ENCODE measurements at regions not wholly inside any gene's neighbourhood (a gene's known extent, or its start where the extent isn't known, plus 50 kb on each side); places are given as distances from the start of the nearest gene placed in this dataset.

GRCh38 chr2:163459986-163460385, 275.8 kb downstream of the FIGN start:
- DNase-seq (no peak), ATAC-seq (no peak)
- Histone ChIP-seq H3K27ac (no peak overlapping the region), H3K27me3 (ENCODE audit: low read depth) (no peaks in the 10 kb centered on the region), H3K4me1 (no peaks in the 10 kb centered on the region), H3K36me3 (no peaks in the 10 kb centered on the region), H3K9me3 (no peaks in the 10 kb centered on the region), H3K4me3 (no peak overlapping the region)
- intact Hi-C loops (cut with DNase I), result no loop called here
- no peak for TF ChIP-seq CTCF (IDR thresholded peaks at IDR 0.05)

- Histone ChIP-seq H3K9me3 (no peaks in the 10 kb centered on the region), H3K27ac (no peak overlapping the region), H3K27me3 (ENCODE audit: low read depth) (no peaks in the 10 kb centered on the region), H3K36me3 (no peaks in the 10 kb centered on the region), H3K4me1 (no peaks in the 10 kb centered on the region), H3K4me3 (no peak overlapping the region)
- no peak for ATAC-seq
- intact Hi-C loops (cut with DNase I), result no loop called here
- DNase-seq, result no peak
- no peak for TF ChIP-seq CTCF (IDR thresholded peaks at IDR 0.05)
Measured at GRCh38 chr2:163456953-163457743, 278.7 kb downstream of the FIGN start.

- no peak overlapping the region for H3K27ac ChIP-seq
- no peak for DNase-seq
Measured at GRCh38 chr2:163455815-163456214, 280.0 kb downstream of the FIGN start.

GRCh38 chr2:163453920-163454319, 281.9 kb downstream of the FIGN start:
- no peaks in the 10 kb centered on the region for H3K4me1 ChIP-seq
- no peaks in the 10 kb centered on the region for H3K36me3 ChIP-seq
- H3K9me3 ChIP-seq, result no peaks in the 10 kb centered on the region
- no peak overlapping the region for H3K27ac ChIP-seq
- ATAC-seq (no peak), DNase-seq (no peak)
- intact Hi-C loops (cut with DNase I), result no loop called here
- no peaks in the 10 kb centered on the region for H3K27me3 ChIP-seq (ENCODE audit: low read depth)
- no peak for TF ChIP-seq CTCF (IDR thresholded peaks at IDR 0.05)
- no peak overlapping the region for H3K4me3 ChIP-seq

More at GRCh38 chr2:163455815-163456214, 280.0 kb downstream of the FIGN start:
- TF ChIP-seq CTCF (IDR thresholded peaks at IDR 0.05), result no peak
- no peak for ATAC-seq
- Histone ChIP-seq H3K27me3 (ENCODE audit: low read depth) (no peaks in the 10 kb centered on the region), H3K9me3 (no peaks in the 10 kb centered on the region), H3K36me3 (no peaks in the 10 kb centered on the region), H3K4me3 (no peak overlapping the region), H3K4me1 (no peaks in the 10 kb centered on the region)
- intact Hi-C loops (cut with DNase I), result no loop called here

GRCh38 chr2:163441603-163442002, 294.2 kb downstream of the FIGN start:
- DNase-seq, result no peak
- no peaks in the 10 kb centered on the region for H3K4me1 ChIP-seq
- no peaks in the 10 kb centered on the region for H3K9me3 ChIP-seq
- TF ChIP-seq CTCF (IDR thresholded peaks at IDR 0.05), result no peak
- intact Hi-C loops (cut with DNase I), result no loop called here
- no peak overlapping the region for H3K4me3 ChIP-seq
- H3K36me3 ChIP-seq, result no peaks in the 10 kb centered on the region
- no peaks in the 10 kb centered on the region for H3K27me3 ChIP-seq (ENCODE audit: low read depth)
- no peak overlapping the region for H3K27ac ChIP-seq
- no peak for ATAC-seq
